Muscle layer of colon (tissue), 2 donors: ENCODE measurements at regions not wholly inside any gene's neighbourhood (a gene's known extent, or its start where the extent isn't known, plus 50 kb on each side); places are given as distances from the start of the nearest gene placed in this dataset.

Experiments
- H3K27ac ChIP-seq: one replicate; pipeline ENCODE4 v1.7.0; 2013; ENCODE audit warnings: low read depth, mild to moderate bottlenecking, low read length, moderate library complexity
- H3K27me3 ChIP-seq, 2 donors: one replicate each; pipeline ENCODE4 v1.7.0; 2013; ENCODE audit warnings: low read length in 2 of 2, mild to moderate bottlenecking in 2 of 2; ENCODE audit not compliant: insufficient read depth in 2 of 2, control insufficient read depth in 1 of 2
- H3K36me3 ChIP-seq: one replicate; pipeline ENCODE4 v1.7.0; 2013; ENCODE audit warnings: mild to moderate bottlenecking, low read length; ENCODE audit not compliant: insufficient read depth
- H3K4me1 ChIP-seq: one replicate; pipeline ENCODE4 v1.7.0; 2013; ENCODE audit warnings: mild to moderate bottlenecking, low read length; ENCODE audit not compliant: insufficient read depth
- H3K4me3 ChIP-seq, 2 donors: one replicate each; pipeline ENCODE4 v1.7.0; 2013; ENCODE audit warnings: low read length in 2 of 2, low read depth in 1 of 2, mild to moderate bottlenecking in 1 of 2, moderate library complexity in 1 of 2
- H3K9ac ChIP-seq: one replicate; pipeline ENCODE4 v1.7.0; 2013; ENCODE audit warnings: low read length
- H3K9me3 ChIP-seq: one replicate; pipeline ENCODE4 v1.7.0; 2013; ENCODE audit warnings: mild to moderate bottlenecking, low read length
- donor health status: abdominal sarcoma.
- donor health status: Adenocarcinoma of cecum.

DNA sequence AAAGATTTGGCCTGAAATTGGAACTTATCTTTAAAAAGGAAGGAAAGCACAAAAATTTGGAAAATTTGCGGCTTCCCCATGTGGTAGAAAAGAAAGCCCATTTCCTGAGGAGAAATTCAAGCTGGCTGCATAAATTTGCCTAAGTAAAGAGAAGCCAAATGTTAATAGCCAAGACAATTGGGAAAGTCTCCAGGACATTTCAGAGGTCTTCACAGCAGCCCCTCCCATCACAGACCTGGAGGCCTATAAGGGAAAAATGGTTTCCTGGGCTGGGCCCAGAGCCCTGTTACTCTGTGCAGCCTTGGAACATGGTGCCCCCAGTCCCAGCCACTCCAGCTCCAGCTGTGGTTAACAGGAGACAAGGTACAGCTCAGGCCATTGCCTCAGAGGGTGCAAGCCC, 736.5 kb downstream of the HACE1 start:
- no peaks in the 10 kb centered on the region for H3K4me1 ChIP-seq
- no peaks in the 10 kb centered on the region for H3K9me3 ChIP-seq
- no peak overlapping the region for H3K27ac ChIP-seq
- no peak overlapping the region for H3K9ac ChIP-seq
- no peaks in the 10 kb centered on the region for H3K36me3 ChIP-seq
- no peak overlapping the region for H3K4me3 ChIP-seq
- H3K27me3 ChIP-seq, result no peaks in the 10 kb centered on the region

DNA sequence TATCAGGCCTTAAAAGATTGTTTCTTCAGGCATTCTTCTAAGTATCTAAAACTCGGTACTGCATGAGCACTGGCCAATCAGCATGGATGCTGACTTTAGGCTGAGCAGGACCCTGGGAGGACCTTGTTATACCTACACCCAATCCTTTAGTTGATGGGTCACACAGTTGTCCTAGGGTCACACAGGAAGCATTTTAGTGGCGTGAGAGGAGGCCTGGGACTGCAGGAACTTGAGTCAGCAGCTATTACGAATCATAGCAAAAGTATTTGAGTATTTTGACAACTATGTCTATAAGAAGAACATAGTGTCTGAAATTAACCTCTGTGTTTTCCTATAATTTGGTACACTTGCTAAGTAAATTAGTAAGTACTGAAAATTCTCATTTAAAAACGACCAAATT, 741.4 kb downstream of the HACE1 start:
- Histone ChIP-seq H3K27ac (no peak overlapping the region), H3K4me3 (no peak overlapping the region), H3K9ac (no peak overlapping the region), H3K27me3 (no peaks in the 10 kb centered on the region), H3K9me3 (no peaks in the 10 kb centered on the region), H3K36me3 (no peaks in the 10 kb centered on the region), H3K4me1 (no peaks in the 10 kb centered on the region)

DNA sequence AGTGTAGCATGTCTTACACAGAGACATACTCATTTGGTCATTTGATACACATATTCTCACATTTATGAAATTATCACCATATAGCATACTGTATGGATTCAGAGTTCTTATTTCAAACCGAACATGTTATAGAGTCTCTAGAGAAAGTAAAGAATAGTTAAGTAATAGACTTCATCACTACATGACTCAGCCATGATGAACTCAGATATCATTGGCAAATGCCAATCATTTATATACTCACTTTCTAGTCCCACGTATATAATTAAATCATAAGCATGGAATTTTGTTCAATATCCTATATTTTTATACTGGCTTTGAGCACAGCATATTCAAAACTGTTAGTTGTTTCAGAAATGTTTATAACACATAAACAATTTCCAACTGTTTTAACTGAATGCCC, 749.9 kb downstream of the HACE1 start:
- H3K9me3 ChIP-seq, result no peaks in the 10 kb centered on the region
- no peak overlapping the region for H3K9ac ChIP-seq
- H3K4me1 ChIP-seq, result no peaks in the 10 kb centered on the region
- no peak overlapping the region for H3K4me3 ChIP-seq
- no peak overlapping the region for H3K27ac ChIP-seq
- H3K27me3 ChIP-seq, result no peaks in the 10 kb centered on the region
- no peaks in the 10 kb centered on the region for H3K36me3 ChIP-seq

DNA sequence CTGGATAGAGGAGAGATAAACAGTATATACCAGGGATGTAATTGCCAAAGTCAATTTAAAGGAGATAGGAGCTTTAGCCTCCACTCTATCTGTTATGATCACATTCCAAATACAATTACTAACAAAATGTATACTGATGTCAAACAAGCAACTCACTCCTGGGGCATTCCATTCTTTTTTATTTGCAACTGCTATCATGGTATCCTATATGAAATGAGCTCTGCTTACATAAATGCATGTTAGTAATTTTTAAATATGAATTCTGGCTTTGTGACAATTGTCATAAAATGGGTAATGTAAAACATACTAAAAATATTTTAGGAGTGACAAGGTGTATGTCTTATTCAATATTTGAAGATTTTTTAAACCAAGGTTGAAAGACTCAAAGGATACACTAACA, 751.1 kb downstream of the HACE1 start:
- no peaks in the 10 kb centered on the region for H3K4me1 ChIP-seq
- no peak overlapping the region for H3K4me3 ChIP-seq
- no peaks in the 10 kb centered on the region for H3K36me3 ChIP-seq
- no peaks in the 10 kb centered on the region for H3K27me3 ChIP-seq
- no peak overlapping the region for H3K27ac ChIP-seq
- no peak overlapping the region for H3K9ac ChIP-seq
- no peaks in the 10 kb centered on the region for H3K9me3 ChIP-seq

GRCh38 chr6:104095661-104096416, 763.9 kb downstream of the HACE1 start:
- Histone ChIP-seq H3K9ac (no peak overlapping the region), H3K27me3 (no peaks in the 10 kb centered on the region), H3K27ac (no peak overlapping the region), H3K9me3 (no peaks in the 10 kb centered on the region), H3K36me3 (no peaks in the 10 kb centered on the region), H3K4me3 (no peak overlapping the region), H3K4me1 (no peaks in the 10 kb centered on the region)

- H3K9ac ChIP-seq, result no peak overlapping the region
- H3K9me3 ChIP-seq, result no peaks in the 10 kb centered on the region
- H3K36me3 ChIP-seq, result no peaks in the 10 kb centered on the region
- no peaks in the 10 kb centered on the region for H3K27me3 ChIP-seq
- H3K27ac ChIP-seq, result no peak overlapping the region
- H3K4me1 ChIP-seq, result no peaks in the 10 kb centered on the region
- no peak overlapping the region for H3K4me3 ChIP-seq
Observed at GRCh38 chr6:104087765-104088164, 772.0 kb downstream of the HACE1 start.

- Histone ChIP-seq H3K9me3 (no peaks in the 10 kb centered on the region), H3K27me3 (no peaks in the 10 kb centered on the region), H3K4me3 (no peak overlapping the region), H3K9ac (no peak overlapping the region), H3K36me3 (no peaks in the 10 kb centered on the region), H3K4me1 (no peaks in the 10 kb centered on the region), H3K27ac (no peak overlapping the region)
Observed at GRCh38 chr6:104068281-104068680, 791.4 kb downstream of the HACE1 start.

- Histone ChIP-seq H3K4me1 (no peaks in the 10 kb centered on the region), H3K4me3 (no peak overlapping the region), H3K36me3 (no peaks in the 10 kb centered on the region), H3K27me3 (no peaks in the 10 kb centered on the region), H3K9me3 (no peaks in the 10 kb centered on the region), H3K9ac (no peak overlapping the region), H3K27ac (no peak overlapping the region)
Observed at GRCh38 chr6:104064876-104065275, 794.8 kb downstream of the HACE1 start.

GRCh38 chr6:104050455-104050854, 809.3 kb downstream of the HACE1 start:
- H3K4me3 ChIP-seq, result no peak overlapping the region
- H3K27ac ChIP-seq, result no peak overlapping the region
- H3K27me3 ChIP-seq, result no peaks in the 10 kb centered on the region
- no peaks in the 10 kb centered on the region for H3K4me1 ChIP-seq
- H3K9ac ChIP-seq, result no peak overlapping the region
- H3K9me3 ChIP-seq, result no peaks in the 10 kb centered on the region
- no peaks in the 10 kb centered on the region for H3K36me3 ChIP-seq

GRCh38 chr6:104046426-104046825, 813.3 kb downstream of the HACE1 start:
- Histone ChIP-seq H3K36me3 (no peaks in the 10 kb centered on the region), H3K9me3 (no peaks in the 10 kb centered on the region), H3K27me3 (no peaks in the 10 kb centered on the region), H3K4me3 (no peak overlapping the region), H3K27ac (no peak overlapping the region), H3K9ac (no peak overlapping the region), H3K4me1 (no peaks in the 10 kb centered on the region)

DNA sequence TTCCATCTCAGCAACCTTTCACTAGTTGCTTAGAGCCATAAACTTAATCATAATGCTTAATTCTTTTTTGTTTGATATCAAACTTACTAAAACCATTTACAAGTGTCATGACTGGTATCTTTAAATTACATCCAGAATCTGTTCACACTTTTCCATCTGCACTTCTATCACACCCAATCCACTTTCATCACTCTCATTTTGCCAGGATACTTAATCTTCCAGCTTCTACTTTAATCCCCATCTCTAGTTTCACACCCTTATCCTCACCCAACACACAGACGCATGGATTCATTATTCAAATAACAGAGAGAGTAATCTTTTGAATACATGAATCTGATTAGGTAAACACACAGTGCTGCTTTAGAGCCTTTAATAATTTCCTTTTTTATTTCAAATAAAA, 828.4 kb downstream of the HACE1 start:
- H3K27me3 ChIP-seq, result no peaks in the 10 kb centered on the region
- no peak overlapping the region for H3K27ac ChIP-seq
- no peak overlapping the region for H3K9ac ChIP-seq
- no peaks in the 10 kb centered on the region for H3K4me1 ChIP-seq
- no peaks in the 10 kb centered on the region for H3K36me3 ChIP-seq
- no peaks in the 10 kb centered on the region for H3K9me3 ChIP-seq
- H3K4me3 ChIP-seq, result no peak overlapping the region

DNA sequence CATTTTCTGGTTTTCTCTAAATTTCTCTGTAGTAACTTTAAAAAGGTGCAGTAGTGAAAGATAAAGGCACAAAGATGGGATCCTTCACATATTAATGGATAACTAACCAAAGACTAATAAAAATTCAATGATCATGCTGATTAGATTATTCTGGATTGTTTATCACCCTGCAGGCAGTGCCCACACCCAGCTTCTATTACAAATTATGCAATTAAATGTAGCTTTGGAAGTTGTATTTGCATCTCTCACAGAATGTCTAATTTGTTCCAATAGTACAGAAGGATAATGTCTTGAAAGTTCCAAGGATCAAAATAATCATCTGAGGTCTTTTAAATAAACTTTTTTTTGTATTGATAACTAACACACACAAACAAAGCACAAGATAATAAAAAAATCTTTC, 837.6 kb downstream of the HACE1 start:
- Histone ChIP-seq H3K27ac (no peak overlapping the region), H3K9me3 (no peaks in the 10 kb centered on the region), H3K4me3 (no peak overlapping the region), H3K27me3 (no peaks in the 10 kb centered on the region), H3K4me1 (no peaks in the 10 kb centered on the region), H3K36me3 (no peaks in the 10 kb centered on the region), H3K9ac (no peak overlapping the region)
